ENCODE measurements at regions not wholly inside any gene's neighbourhood (a gene's known extent, or its start where the extent isn't known, plus 50 kb on each side); places are given as distances from the start of the nearest gene placed in this dataset.
A peak's percentile ranks its signal among the peaks of the same experiment; 100 is the strongest.
"Not testable (repeated sequence)": the region's sequence is repeated elsewhere in the genome, so short reads cannot be mapped to it uniquely, and the experiment has no call there.

DNA sequence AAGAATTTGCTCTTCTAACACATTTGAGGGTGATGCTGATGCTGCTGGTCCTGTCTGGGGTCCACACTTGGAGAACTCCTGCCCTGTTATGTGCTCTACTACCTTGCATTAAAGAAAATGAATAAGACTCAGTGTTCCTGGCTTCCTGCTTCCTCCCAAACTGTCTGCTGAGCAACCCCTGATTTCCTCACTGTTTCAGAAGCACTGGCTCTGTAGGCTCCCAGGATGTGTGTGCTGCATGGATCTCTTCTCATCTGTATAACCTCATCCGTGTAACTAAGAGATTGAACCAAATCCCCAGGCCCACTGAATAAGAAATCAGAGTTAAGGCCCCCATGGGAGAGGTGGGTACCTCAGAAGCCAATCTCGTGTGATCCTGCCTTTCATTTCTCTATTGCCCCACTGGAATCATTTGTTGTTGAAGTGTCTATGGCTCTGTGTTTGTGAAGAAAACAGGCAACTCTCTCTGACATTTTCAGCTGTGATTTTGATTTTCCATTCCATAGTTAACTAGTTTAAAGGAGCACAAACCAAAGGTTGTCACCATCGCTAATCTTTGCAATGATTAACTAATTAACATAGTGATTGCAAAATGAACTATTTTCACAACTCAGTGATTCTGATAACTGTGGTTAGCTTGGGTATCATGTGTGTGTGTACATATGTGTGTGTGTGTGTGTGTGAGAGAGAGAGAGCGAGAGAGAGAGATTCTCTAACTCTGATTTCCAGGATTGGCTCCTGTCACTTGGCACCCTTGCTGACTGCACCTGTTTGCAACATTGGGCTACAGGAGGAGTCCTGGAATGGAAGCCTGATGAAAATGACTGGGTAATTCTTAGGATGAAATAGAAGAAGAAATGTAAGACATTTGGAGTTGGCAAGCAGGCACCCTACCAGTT is 196.2 kb downstream of the SLC38A4 start:
- H3K9me3 ChIP-seq (ENCODE audit: control insufficient read depth, low read length, poor library complexity, severe bottlenecking): no peaks in the 10 kb centered on the region
- ATAC-seq: no peak
- no peak for DNase-seq
- Mint-ChIP-seq H3K4me3 (no peak overlapping the region), H3K27me3 (no peaks in the 10 kb centered on the region), H3K36me3 (ENCODE audit: low read depth) (no peaks in the 10 kb centered on the region), H3K4me1 (peaks cover 3% of the 10 kb centered on the region), H3K27ac (no peak overlapping the region)

DNA sequence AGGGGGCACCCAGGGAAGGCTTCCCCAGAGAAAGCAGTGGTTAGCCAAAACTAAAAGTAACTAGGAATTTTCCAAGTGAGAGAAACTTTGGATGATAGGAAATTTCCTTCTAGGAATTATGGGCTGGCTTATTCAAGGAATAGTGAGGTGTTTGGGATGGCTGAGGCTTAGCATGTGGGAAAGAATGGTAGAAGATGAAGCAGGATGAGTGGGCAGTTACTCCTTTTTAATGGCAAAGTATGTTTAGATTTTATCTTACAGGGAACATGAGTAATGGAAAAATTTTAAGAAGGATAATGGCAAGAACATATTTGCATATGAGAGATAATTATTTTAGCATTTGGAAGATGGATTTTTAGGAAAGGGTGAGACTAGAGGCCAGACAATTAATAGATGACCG is 197.6 kb downstream of the SLC38A4 start:
- no peaks in the 10 kb centered on the region for H3K27me3 Mint-ChIP-seq
- no peaks in the 10 kb centered on the region for H3K9me3 ChIP-seq (ENCODE audit: control insufficient read depth, low read length, poor library complexity, severe bottlenecking)
- no peak overlapping the region for H3K27ac Mint-ChIP-seq
- DNase-seq (no peak), ATAC-seq (no peak)
- peaks cover 3% of the 10 kb centered on the region for H3K4me1 Mint-ChIP-seq
- no peaks in the 10 kb centered on the region for H3K36me3 Mint-ChIP-seq (ENCODE audit: low read depth)
- no peak overlapping the region for H3K4me3 Mint-ChIP-seq

DNA sequence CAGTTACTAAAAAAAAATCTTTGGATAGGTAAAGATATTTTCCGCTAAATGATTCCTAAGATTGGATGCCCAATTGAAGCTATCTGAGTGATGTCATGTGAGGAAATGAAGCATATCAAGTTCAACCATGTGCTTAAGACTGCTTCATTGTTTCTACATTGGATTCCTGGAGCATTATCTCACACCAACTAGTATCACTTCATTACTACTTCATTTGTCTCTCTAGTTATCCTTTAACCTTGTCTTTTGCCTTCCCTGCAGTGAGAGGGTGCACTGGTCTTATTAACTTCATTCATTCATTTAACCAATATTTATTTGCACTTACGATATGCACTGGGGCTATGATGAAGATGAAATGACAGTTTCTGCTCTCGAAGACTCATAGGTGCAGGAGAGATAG is 198.1 kb downstream of the SLC38A4 start:
- Mint-ChIP-seq H3K27me3 (no peaks in the 10 kb centered on the region), H3K4me1 (peaks cover 3% of the 10 kb centered on the region), H3K4me3 (no peak overlapping the region), H3K36me3 (ENCODE audit: low read depth) (no peaks in the 10 kb centered on the region), H3K27ac (no peak overlapping the region)
- no peaks in the 10 kb centered on the region for H3K9me3 ChIP-seq (ENCODE audit: control insufficient read depth, low read length, poor library complexity, severe bottlenecking)
- DNase-seq (no peak), ATAC-seq (no peak)

DNA sequence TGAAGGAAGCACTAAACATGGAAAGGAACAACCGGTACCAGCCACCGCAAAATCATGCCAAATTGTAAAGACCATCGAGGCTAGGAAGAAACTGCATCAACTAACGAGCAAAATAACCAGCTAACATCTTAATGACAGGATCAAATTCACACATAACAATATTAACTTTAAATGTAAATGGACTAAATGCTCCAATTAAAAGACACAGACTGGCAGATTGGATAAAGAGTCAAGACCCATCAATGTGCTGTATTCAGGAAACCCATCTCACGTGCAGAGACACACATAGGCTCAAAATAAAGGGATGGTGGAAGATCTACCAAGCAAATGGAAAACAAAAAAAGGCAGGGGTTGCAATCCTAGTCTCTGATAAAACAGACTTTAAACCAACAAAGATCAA is 206.3 kb downstream of the SLC38A4 start:
- not testable (repeated sequence) for H3K27ac Mint-ChIP-seq; H3K4me3 Mint-ChIP-seq; DNase-seq; H3K4me1 Mint-ChIP-seq; H3K27me3 Mint-ChIP-seq; ATAC-seq; H3K36me3 Mint-ChIP-seq (ENCODE audit: low read depth); H3K9me3 ChIP-seq (ENCODE audit: control insufficient read depth, low read length, poor library complexity, severe bottlenecking)

DNA sequence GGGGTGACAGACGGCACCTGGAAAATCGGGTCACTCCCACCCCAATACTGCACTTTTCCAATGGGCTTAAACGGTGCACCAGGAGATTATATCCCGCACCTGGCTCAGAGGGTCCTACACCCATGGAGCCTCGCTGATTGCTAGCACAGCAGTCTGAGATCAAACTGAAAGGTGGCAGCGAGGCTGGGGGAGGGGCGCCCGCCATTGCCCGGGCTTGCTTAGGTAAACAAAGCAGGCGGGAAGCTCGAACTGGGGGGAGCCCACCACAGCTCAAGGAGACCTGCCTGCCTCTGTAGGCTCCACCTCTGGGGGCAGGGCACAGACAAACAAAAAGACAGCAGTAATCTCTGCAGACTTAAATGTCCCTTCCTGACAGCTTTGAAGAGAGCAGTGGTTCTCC is 208.1 kb downstream of the SLC38A4 start:
- not testable (repeated sequence) for H3K9me3 ChIP-seq (ENCODE audit: control insufficient read depth, low read length, poor library complexity, severe bottlenecking); H3K4me1 Mint-ChIP-seq; H3K27me3 Mint-ChIP-seq; H3K4me3 Mint-ChIP-seq; H3K36me3 Mint-ChIP-seq (ENCODE audit: low read depth); DNase-seq; ATAC-seq; H3K27ac Mint-ChIP-seq

DNA sequence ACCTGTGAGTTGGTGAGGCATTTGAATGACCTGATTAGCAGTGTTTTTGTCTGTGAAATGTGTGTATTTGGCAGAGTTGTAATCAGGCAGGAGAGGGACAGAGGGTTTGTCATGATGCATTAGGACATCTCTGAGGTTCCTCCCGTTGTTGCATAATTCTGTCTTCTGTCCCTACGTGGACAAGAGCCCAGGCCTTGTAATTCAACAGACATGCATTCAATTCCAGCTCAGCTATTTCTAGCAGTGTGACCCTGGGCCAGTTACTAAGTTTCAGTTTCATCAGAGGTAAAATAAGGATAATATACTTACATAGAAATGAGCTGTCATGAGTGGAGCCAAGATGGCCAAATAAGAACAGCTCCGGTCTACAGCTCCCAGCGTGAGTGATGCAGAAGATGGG is 208.6 kb downstream of the SLC38A4 start:
- Mint-ChIP-seq H3K4me3 (no peak overlapping the region), H3K27ac (no peak overlapping the region), H3K36me3 (ENCODE audit: low read depth) (peaks cover 3% of the 10 kb centered on the region), H3K4me1 (no peaks in the 10 kb centered on the region), H3K27me3 (no peaks in the 10 kb centered on the region)
- ATAC-seq: no peak
- DNase-seq: no peak
- no peaks in the 10 kb centered on the region for H3K9me3 ChIP-seq (ENCODE audit: control insufficient read depth, low read length, poor library complexity, severe bottlenecking)

DNA sequence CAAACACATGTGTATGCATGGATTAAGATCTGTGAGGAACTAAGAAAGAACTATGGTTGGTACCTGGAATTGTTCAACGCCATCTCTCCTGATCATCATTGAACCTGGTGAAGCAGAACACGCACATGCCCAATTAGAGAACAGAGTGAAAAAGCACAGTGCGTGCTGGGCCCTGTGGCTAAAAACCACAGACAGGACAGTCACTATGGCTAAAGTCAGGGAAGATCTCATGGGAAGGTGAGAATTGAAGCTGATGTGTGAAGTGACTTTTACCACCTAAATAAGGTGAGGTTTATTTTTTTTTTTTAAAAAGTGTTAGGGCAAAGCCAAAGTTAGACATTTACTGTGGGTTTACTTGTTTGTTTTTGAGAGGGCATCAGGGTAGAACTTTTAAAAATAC is 215.0 kb downstream of the SLC38A4 start:
- peaks cover 5% of the 10 kb centered on the region for H3K36me3 Mint-ChIP-seq (ENCODE audit: low read depth)
- H3K4me1 Mint-ChIP-seq: peaks cover 12% of the 10 kb centered on the region
- ATAC-seq (no peak), DNase-seq (no peak)
- H3K9me3 ChIP-seq (ENCODE audit: control insufficient read depth, low read length, poor library complexity, severe bottlenecking): peaks cover 3% of the 10 kb centered on the region
- H3K27ac Mint-ChIP-seq: no peak overlapping the region
- H3K4me3 Mint-ChIP-seq: no peak overlapping the region
- H3K27me3 Mint-ChIP-seq: no peaks in the 10 kb centered on the region

DNA sequence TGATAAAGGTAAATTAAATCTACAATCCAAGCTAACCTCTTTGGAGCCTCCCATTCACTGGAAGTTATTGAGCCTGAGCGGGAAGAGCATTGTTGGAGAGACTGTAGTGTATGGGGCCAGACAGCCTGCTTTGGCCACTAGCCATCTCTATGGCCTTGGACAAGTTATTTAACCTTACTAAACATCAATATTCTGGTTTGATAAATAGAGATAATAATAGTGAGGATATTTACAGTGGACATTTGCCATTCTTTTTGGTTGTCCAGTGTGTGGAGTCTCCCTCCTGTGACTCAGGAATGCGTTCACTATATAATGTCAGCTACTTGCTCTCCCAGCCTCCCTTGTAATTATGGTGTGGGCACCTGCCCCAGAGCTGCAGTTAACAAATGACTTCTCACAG is 216.1 kb downstream of the SLC38A4 start:
- H3K9me3 ChIP-seq (ENCODE audit: control insufficient read depth, low read length, poor library complexity, severe bottlenecking): peaks cover 3% of the 10 kb centered on the region
- DNase-seq (no peak), ATAC-seq (peak; percentile 10)
- H3K36me3 Mint-ChIP-seq (ENCODE audit: low read depth): peaks cover 7% of the 10 kb centered on the region
- peaks cover 12% of the 10 kb centered on the region for H3K4me1 Mint-ChIP-seq
- H3K27ac Mint-ChIP-seq: peak overlapping the region; percentile 66
- H3K4me3 Mint-ChIP-seq: peak overlapping the region; percentile 76
- no peaks in the 10 kb centered on the region for H3K27me3 Mint-ChIP-seq

DNA sequence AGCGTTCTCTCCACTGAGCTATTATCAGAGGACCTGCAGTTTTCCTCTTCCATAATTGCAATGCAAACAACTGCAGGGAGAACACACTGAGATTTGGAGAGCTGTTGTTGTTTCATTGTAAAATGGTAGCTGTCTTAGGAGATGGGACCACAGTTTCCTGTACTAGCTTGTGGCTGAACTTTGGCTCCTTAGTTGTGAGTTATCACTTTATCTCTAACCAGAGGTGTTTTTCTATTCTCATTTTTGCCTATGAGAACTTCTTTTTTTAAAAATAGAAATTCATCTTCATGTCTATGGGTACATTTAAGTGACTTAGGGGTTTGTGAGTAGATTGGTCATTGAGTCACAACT is 216.5 kb downstream of the SLC38A4 start:
- Mint-ChIP-seq H3K27me3 (no peaks in the 10 kb centered on the region), H3K4me1 (peaks cover 12% of the 10 kb centered on the region), H3K4me3 (peak overlapping the region; percentile 76), H3K27ac (peak overlapping the region; percentile 66), H3K36me3 (ENCODE audit: low read depth) (peaks cover 7% of the 10 kb centered on the region)
- H3K9me3 ChIP-seq (ENCODE audit: control insufficient read depth, low read length, poor library complexity, severe bottlenecking): peaks cover 3% of the 10 kb centered on the region
- ATAC-seq: peak; percentile 89
- no peak for DNase-seq

DNA sequence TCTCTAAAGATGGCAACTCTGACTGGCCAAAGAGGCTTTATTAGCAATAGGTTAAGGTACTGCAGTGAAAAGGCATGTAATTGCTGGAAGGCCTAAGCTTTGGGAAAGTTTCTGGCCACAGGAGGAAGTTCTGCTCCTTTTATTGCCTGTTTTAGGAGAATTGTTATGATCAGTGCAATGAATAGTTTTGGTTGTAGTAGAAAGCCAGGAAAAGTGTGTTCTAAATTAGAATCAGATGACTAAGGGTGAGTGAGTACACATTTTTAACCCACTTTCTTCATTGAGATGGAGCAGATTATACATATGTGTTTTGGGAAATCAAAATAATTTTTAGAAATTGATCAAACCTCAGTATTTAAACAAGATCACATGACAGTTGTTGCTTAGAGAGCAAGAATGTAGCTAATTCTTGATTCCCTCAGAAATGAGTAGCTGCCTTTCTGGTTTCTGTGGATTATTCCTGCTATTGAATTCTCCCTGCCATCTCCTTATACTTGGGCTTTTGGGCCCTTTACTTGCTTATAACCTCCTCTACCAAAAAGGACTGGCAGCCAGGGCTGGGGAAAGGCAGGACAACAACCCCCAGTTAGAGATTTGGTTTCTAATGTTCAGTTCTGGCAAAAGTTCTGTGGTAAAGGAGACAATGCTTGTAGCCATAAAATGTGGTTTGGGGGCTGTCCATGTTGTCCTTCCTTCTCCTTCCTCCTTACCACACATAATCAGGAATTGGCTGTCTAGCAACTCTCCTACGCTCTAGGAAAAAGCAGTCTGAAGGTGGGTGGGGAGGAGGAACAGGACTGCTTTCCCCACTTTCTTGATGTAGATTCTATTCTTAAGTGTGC is 217.1 kb downstream of the SLC38A4 start:
- no peak for ATAC-seq
- Mint-ChIP-seq H3K36me3 (ENCODE audit: low read depth) (peaks cover 7% of the 10 kb centered on the region), H3K4me3 (peak overlapping the region; percentile 76), H3K27me3 (no peaks in the 10 kb centered on the region), H3K27ac (peak overlapping the region; percentile 66), H3K4me1 (peaks cover 12% of the 10 kb centered on the region)
- H3K9me3 ChIP-seq (ENCODE audit: control insufficient read depth, low read length, poor library complexity, severe bottlenecking): peaks cover 3% of the 10 kb centered on the region
- DNase-seq: no peak

DNA sequence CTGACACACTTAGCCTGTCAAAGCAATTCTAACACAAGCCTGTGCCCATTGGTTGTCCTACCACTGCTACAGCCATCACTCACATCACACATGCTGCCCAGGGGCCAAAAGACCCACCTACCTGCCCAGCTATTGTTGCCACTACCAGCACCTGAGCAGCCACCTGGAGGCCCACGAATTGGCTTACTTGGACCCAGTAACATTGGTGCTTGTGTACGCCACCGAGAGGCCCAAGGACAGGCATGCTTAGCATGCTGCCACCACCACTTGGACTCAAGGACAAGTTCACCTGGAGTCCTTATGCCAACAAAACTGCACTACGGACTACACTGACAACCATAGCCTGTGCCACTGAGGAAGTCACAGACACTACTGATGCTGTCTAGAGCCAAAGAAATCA is 221.1 kb downstream of the SLC38A4 start:
- Mint-ChIP-seq H3K4me3 (no peak overlapping the region), H3K4me1 (peaks cover 12% of the 10 kb centered on the region), H3K27ac (no peak overlapping the region), H3K27me3 (no peaks in the 10 kb centered on the region), H3K36me3 (ENCODE audit: low read depth) (peaks cover 4% of the 10 kb centered on the region)
- H3K9me3 ChIP-seq (ENCODE audit: control insufficient read depth, low read length, poor library complexity, severe bottlenecking): no peaks in the 10 kb centered on the region
- DNase-seq (no peak), ATAC-seq (no peak)

DNA sequence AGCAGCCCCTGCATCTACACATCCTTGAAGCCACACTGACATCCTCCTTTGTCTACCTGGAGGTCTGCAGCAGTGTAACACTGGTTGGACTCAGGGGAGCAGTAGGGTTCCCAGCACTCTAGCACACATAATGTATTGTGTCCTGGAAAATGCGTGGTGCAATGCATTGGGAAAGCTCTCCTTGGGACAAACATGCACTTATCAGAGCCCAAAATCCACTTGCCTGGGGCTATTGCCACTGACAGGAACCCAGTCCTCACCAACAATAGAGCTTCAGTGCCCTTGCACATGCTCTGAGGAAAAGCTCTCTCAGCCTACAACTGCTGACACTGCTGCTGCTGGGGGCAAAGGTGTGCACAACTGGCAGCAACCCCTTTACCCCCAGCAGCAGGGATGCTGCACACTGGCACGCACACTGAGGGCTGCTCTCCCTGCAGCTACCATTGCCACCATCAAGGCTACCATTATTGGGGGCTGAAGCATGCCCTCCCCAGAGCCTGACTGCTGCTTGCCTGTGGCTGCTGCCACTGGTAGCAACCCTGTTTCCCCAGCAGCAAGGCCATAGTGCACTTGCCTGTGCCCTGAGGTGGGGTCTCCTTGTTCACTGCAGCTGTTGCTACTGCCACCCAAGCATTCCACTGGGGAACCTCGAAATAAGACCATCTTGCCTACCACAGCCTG is 221.9 kb downstream of the SLC38A4 start:
- DNase-seq (no peak), ATAC-seq (no peak)
- peaks cover 5% of the 10 kb centered on the region for H3K4me1 Mint-ChIP-seq
- H3K4me3 Mint-ChIP-seq: no peak overlapping the region
- no peak overlapping the region for H3K27ac Mint-ChIP-seq
- H3K27me3 Mint-ChIP-seq: no peaks in the 10 kb centered on the region
- H3K9me3 ChIP-seq (ENCODE audit: control insufficient read depth, low read length, poor library complexity, severe bottlenecking): no peaks in the 10 kb centered on the region
- peaks cover 4% of the 10 kb centered on the region for H3K36me3 Mint-ChIP-seq (ENCODE audit: low read depth)

DNA sequence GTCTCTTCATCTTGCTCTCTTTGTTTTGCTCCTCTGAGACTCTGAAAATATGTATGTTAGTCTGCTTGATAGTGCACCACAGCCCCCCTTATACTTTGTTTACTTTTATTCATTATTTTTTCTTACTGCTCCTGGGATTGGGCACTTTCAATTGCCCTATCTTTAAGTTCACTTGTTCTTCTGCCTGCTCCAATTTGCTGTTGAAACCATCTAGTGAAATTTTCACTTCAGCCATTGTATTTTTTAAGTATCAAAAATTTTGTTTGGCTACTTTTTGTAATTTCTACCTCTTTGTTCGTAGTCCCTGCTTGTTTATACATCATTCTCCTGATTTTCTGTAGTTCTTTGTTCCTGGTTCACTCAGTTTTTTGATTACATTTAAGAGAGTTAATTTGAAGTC is 223.3 kb downstream of the SLC38A4 start:
- Mint-ChIP-seq H3K27me3 (no peaks in the 10 kb centered on the region), H3K4me3 (no peak overlapping the region), H3K27ac (no peak overlapping the region), H3K36me3 (ENCODE audit: low read depth) (peaks cover 2% of the 10 kb centered on the region), H3K4me1 (no peaks in the 10 kb centered on the region)
- H3K9me3 ChIP-seq (ENCODE audit: control insufficient read depth, low read length, poor library complexity, severe bottlenecking): no peaks in the 10 kb centered on the region
- DNase-seq (no peak), ATAC-seq (no peak)

Measured in T-helper 17 cell (primary cell).